NOMO-1 (cell line): ENCODE measurements at regions not wholly inside any gene's neighbourhood (a gene's known extent, or its start where the extent isn't known, plus 50 kb on each side); places are given as distances from the start of the nearest gene placed in this dataset.

Source experiments
- DNase-seq, 2 experiments: peaks; one replicate each; lab custom pipeline; 2025; ENCODE audit not compliant: unreplicated experiment in 2 of 2; lab: John Stamatoyannopoulos, UW

DNA sequence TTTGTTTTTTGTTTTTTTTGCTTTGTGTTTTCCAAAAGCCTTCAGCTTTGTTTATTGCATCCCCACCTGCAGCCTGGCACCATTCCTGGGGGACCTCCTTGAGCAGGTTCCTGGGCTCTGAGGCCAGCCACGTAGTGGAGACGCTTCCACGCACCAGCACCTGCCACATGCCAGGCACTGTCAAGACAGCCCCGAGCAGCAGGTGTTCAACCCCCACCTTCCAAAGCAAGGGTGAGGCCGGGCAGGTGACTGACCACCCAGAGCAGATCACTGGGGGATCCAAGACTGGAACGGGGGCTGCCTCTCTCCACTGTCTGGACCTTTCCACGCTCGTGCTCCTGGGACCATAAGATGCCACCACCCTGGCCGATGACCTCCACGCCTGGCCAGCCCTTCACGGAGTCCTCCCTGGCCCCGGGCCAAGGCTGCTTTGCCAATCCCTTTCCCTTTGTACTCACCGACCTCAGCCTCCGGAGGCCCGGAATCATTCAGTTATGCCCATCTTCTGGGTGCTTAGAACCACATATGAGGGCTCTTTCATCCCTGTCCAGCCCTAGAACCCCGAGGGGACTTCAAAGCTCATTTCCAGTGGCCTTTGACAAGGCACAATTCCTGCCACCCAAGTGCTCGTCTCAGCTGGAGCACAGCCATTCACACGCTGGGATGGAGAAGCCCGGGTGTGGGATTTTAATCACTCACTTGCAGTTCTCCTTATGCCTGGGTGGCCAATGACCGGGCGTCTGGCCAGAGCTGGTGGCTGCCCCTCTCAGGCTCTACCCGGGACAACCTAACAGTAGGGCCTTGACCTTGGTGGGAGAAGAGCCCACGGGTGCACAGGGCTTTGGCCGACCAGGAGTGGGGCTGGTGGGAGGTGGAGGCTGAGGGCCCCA lies 330.8 kb downstream of the NPHP4 start:
- no peak for DNase-seq

- DNase-seq = no peak
Measured at GRCh38 chr1:5660141-5660935, 331.9 kb downstream of the NPHP4 start.

DNA sequence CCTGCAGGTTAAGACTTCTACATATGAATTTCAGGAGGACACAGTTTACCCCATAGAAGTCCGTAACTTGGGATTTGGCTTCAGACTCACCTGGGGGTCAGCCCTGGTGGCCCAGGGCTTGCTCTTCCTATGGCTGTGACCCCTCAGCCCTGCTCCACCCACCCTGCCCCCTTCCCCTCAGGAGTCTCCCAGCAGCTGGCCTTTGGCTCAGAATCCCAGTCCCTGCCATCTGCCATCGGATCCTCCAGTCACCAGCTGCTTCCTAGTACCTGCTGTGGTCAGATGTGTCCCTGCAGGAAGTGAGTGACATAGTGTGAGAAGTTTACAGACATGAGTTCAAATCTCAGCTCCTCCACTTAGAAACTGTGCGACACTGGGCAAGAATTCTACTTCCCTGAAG lies 332.6 kb downstream of the NPHP4 start:
- no peak for DNase-seq

- DNase-seq = no peak
Measured at GRCh38 chr1:5658340-5659316, 333.6 kb downstream of the NPHP4 start.

GRCh38 chr1:5651964-5652821 lies 340.0 kb downstream of the NPHP4 start:
- no peak for DNase-seq

- no peak for DNase-seq
Measured at GRCh38 chr1:5651473-5651872, 340.8 kb downstream of the NPHP4 start.

- no peak for DNase-seq
Measured at GRCh38 chr1:5651027-5651410, 341.2 kb downstream of the NPHP4 start.

GRCh38 chr1:5650283-5651026 lies 341.8 kb downstream of the NPHP4 start:
- DNase-seq = no peak

- DNase-seq = no peak
Measured at GRCh38 chr1:5649795-5650194, 342.4 kb downstream of the NPHP4 start.

DNA sequence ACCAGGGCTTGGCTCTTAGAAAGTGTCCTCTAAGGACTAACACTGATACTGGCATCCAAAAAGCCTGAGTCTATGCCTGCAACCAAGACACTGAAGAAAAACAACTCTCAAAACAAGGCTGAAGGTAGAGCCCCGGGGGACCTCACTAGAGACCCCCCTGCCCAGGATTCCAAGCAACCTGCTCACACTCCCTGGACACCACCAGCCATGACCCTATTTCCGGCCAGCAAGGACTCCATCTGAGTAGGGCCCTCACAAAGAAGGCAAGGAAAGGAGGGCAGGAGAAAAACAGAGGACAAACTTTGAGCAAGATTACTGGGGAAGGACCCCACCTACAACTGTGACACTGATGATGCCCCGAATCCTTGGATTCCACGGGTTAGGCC lies 343.1 kb downstream of the NPHP4 start:
- DNase-seq = no peak

- no peak for DNase-seq
Measured at GRCh38 chr1:5648410-5649165, 343.6 kb downstream of the NPHP4 start.

DNA sequence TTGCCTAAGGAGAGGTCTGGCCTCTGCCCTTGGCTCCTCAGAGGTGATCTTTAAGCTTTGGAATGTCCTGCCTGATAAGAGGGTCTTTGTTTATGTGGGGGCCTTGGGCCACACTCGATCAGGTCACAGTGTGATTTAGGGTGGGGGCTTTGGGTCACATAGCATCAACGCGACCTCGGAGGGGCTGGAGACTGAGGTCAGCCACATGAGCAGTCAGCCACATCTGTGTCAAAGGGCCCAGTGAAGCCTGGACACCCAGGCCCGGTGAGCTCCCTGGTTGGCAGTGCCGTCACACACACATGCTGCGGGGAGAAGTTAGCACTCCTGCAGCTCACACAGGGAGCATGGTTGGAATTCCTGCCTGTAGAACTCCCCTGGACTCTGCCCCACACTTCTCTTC lies 345.0 kb downstream of the NPHP4 start:
- DNase-seq = no peak

GRCh38 chr1:5646486-5647149 lies 345.6 kb downstream of the NPHP4 start:
- no peak for DNase-seq

GRCh38 chr1:5645929-5646328 lies 346.3 kb downstream of the NPHP4 start:
- no peak for DNase-seq

- DNase-seq = no peak
Measured at GRCh38 chr1:5645135-5645399, 347.2 kb downstream of the NPHP4 start.

DNA sequence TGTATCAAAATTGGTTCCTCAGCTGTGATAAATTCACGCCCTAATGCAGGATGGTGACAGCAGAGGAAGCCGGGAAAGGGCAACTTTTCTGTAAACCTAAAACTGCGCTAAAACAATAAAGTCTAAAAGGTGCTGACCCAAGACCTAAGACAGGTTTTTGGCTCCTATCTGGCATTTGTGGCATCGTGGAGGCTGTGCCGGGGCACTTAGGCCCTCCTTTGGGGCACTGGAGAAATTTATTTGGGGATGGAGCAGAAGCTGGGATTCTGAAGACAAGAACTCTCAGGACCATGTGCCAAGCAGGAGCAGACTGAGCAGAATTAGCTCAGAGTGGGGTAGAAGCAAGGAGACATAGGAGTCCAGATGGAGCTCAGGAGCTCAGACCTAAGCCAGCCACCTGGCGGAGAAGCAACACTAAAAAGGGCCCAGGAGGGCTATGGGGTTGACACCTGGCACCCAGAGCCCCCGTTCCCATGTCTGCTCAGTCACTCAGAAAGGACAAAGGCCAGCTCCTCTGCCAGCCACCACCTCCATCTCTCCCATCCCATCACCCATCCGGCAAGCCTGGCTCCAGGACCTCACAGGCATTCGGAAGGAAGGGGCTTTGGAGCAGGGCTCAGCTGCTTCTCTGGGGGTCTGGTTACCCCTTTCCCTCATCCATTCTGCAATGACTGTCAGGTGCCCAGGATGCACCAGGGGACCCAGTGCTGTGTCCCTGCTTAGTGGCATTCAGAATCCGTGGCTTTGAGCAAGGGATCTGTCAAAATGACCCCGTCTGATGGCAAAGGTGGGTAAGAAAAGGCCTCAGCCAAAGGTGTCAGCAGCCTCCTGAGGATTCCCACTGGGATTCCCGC lies 347.7 kb downstream of the NPHP4 start:
- no peak for DNase-seq

DNA sequence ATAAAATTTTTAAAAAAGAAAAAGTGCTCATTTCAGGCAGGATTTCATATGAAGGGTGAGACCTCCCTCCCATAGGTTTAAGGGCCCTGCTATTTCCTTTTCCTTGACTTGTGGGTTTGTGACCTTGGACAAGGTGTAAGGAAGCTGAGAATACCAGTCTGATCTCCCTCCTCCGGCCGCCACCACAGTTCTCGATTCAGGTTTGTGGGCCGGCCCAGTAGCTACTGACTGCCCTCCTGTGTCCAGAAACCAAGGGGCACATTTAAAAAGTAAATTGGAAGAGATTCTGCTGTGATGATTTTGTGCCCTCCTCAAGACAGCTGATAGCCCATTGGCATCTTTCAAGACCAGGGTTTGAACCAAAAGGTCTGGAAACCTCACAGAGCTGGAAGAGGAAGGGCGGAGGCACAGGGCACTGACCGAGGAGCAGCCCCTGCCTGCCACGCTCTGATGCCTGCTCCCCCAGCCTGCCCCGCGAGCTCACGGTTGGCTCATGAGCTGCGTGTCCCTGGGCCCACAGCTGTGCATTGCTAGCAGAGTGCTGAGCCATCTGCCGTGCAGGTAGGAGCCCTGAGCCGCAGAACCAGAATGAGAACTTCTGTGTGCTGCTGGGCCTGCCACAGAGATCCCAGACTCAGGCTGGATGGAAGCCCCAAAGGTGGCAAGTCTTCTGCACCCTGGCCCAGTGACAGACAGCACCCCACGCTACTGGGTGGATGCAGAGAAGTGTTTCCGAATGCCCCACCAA lies 348.7 kb downstream of the NPHP4 start:
- DNase-seq = no peak
